ENCODE measurements at regions not wholly inside any gene's neighbourhood (a gene's known extent, or its start where the extent isn't known, plus 50 kb on each side); places are given as distances from the start of the nearest gene placed in this dataset.
"Not testable (repeated sequence)": the region's sequence is repeated elsewhere in the genome, so short reads cannot be mapped to it uniquely, and the experiment has no call there.

DNA sequence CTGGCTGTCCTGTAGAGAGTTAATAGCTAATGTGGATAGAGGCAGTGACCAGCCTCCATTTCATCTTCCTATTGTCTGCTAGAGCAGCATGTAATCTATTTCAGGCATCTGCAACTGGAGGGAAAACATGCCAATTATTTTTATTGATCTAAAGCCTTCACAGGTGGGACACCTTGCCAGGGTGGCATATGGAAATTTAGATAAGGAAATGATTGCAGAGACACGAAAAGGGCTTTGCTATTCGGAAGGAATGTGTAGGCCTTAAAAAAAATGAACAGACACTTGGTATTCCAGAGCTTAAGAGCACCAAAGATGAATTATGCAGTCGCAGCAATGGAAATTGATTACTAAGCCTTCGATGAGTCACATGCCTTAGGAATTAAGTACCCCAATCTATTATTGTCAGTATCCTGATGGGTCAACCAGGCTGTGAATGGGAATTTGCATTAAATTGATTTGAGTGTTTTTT is 454.7 kb downstream of the SQOR start:
- H3K36me3 ChIP-seq (ENCODE audit: insufficient read depth, low read length): no peaks in the 10 kb centered on the region
- no peak overlapping the region for H2AFZ ChIP-seq (ENCODE audit: low read length)
- ChIA-PET CTCF (ENCODE audit: unreplicated experiment) (no interaction called here), POLR2A (no interaction called here)
- no peaks in the 10 kb centered on the region for H3K9me2 ChIP-seq (ENCODE audit: insufficient read depth, low read length)
- H3K4me2 ChIP-seq (ENCODE audit: low read length): no peak overlapping the region
- intact Hi-C loops (cut with micrococcal nuclease; ENCODE audit: unreplicated experiment): loop anchor here (10.0 kb wide), 1 partner anchor 375 kb away; no protein-coding TSS in a partner anchor
- no peaks in the 10 kb centered on the region for H4K20me1 ChIP-seq (ENCODE audit: insufficient read depth, low read length)
- TF ChIP-seq, protein P1, sequence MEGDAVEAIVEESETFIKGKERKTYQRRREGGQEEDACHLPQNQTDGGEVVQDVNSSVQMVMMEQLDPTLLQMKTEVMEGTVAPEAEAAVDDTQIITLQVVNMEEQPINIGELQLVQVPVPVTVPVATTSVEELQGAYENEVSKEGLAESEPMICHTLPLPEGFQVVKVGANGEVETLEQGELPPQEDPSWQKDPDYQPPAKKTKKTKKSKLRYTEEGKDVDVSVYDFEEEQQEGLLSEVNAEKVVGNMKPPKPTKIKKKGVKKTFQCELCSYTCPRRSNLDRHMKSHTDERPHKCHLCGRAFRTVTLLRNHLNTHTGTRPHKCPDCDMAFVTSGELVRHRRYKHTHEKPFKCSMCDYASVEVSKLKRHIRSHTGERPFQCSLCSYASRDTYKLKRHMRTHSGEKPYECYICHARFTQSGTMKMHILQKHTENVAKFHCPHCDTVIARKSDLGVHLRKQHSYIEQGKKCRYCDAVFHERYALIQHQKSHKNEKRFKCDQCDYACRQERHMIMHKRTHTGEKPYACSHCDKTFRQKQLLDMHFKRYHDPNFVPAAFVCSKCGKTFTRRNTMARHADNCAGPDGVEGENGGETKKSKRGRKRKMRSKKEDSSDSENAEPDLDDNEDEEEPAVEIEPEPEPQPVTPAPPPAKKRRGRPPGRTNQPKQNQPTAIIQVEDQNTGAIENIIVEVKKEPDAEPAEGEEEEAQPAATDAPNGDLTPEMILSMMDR (conservative IDR thresholded peaks at IDR 0.05; ENCODE audit: low read length): no peak
- TF ChIP-seq EZH2phosphoT487 (IDR thresholded peaks at IDR 0.05; ENCODE audit: borderline replicate concordance, low read depth, low read length): no peak
- DNase-seq (ENCODE audit: low spot score): no peak
- BruUV-seq (replicated peaks): no TSS peak
- H3K4me1 ChIP-seq (ENCODE audit: insufficient read depth, low read length, poor library complexity, severe bottlenecking): no peaks in the 10 kb centered on the region
- no peaks in the 10 kb centered on the region for H3K79me2 ChIP-seq (ENCODE audit: insufficient read depth, low read depth, low read length)
- no peak overlapping the region for H3K4me3 ChIP-seq (ENCODE audit: low read depth, low read length, poor library complexity, severe bottlenecking)
- H3K9me3 ChIP-seq (ENCODE audit: low read length): no peaks in the 10 kb centered on the region
- no peak overlapping the region for H3K27ac ChIP-seq (ENCODE audit: low read depth, low read length, poor library complexity, severe bottlenecking)

DNA sequence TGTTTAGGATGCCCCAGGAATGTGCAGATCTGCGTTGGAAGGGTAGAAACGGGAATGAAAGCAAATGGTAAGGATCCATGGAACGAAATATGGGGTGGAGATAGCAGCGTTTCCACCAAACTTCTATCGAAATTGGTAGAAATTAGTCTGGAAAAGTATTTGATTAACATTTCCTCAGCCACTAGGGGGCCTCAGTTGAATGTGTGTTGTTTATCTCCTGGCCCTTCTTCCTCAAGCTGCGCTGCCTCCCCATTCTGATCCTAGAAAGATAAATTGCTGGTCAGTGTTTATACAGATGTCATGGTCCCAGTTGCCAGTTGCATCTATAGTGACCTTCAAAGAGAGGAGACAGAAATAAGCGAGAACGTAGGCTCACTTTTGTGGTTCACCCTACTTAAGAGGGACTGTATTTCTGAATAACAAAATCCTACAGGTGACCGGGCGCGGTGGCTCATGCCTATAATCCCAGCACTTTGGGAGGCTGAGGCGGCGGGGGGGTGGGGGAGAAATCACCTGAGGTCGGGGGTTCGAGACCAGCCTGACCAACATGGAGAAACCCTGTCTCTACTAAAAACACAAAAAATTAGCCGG is 457.1 kb downstream of the SQOR start:
- Histone ChIP-seq H3K4me2 (ENCODE audit: low read length) (no peak overlapping the region), H3K4me3 (ENCODE audit: low read depth, low read length, poor library complexity, severe bottlenecking) (no peak overlapping the region), H2AFZ (ENCODE audit: low read length) (no peak overlapping the region), H4K20me1 (ENCODE audit: insufficient read depth, low read length) (no peaks in the 10 kb centered on the region), H3K4me1 (ENCODE audit: insufficient read depth, low read length, poor library complexity, severe bottlenecking) (no peaks in the 10 kb centered on the region), H3K9me2 (ENCODE audit: insufficient read depth, low read length) (no peaks in the 10 kb centered on the region), H3K9me3 (ENCODE audit: low read length) (no peaks in the 10 kb centered on the region), H3K36me3 (ENCODE audit: insufficient read depth, low read length) (no peaks in the 10 kb centered on the region), H3K79me2 (ENCODE audit: insufficient read depth, low read depth, low read length) (no peaks in the 10 kb centered on the region), H3K27ac (ENCODE audit: low read depth, low read length, poor library complexity, severe bottlenecking) (no peak overlapping the region)
- TF ChIP-seq EZH2phosphoT487 (IDR thresholded peaks at IDR 0.05; ENCODE audit: borderline replicate concordance, low read depth, low read length): no peak
- TF ChIP-seq, protein P1 (conservative IDR thresholded peaks at IDR 0.05; ENCODE audit: low read length): peak; percentile 88
- intact Hi-C loops (cut with micrococcal nuclease; ENCODE audit: unreplicated experiment): loop anchor here (5.0 kb wide), 1 partner anchor 295 kb away; no protein-coding TSS in a partner anchor
- CTCF ChIA-PET (ENCODE audit: unreplicated experiment): no interaction called here
- DNase-seq (ENCODE audit: low spot score): peak; percentile 40
- POLR2A ChIA-PET: no interaction called here
- BruUV-seq (replicated peaks): no TSS peak

DNA sequence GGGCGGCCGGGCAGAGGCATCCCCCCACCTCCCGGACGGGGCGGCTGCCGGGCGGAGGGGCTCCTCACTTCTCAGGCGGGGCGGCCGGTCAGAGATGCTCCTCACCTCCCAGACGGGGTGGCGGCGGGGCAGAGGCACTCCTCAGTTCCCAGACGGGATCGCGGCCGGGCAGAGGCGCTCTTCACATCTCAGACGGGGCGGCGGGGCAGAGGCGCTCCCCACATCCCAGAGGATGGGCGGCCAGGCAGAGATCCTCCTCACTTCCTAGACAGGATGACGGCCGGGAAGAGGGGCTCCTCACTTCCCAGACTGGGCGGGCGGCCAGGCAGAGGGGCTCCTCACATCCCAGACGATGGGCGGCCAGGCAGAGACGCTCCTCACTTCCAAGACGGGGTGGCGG is 463.2 kb downstream of the SQOR start:
- BruUV-seq (replicated peaks); H4K20me1 ChIP-seq (ENCODE audit: insufficient read depth, low read length); H3K4me2 ChIP-seq (ENCODE audit: low read length); intact Hi-C loops (cut with micrococcal nuclease; ENCODE audit: unreplicated experiment); H3K9me3 ChIP-seq (ENCODE audit: low read length); POLR2A ChIA-PET; H3K36me3 ChIP-seq (ENCODE audit: insufficient read depth, low read length); H3K27ac ChIP-seq (ENCODE audit: low read depth, low read length, poor library complexity, severe bottlenecking); H3K9me2 ChIP-seq (ENCODE audit: insufficient read depth, low read length); H3K79me2 ChIP-seq (ENCODE audit: insufficient read depth, low read depth, low read length); CTCF ChIA-PET (ENCODE audit: unreplicated experiment); H3K4me1 ChIP-seq (ENCODE audit: insufficient read depth, low read length, poor library complexity, severe bottlenecking); H3K4me3 ChIP-seq (ENCODE audit: low read depth, low read length, poor library complexity, severe bottlenecking); H2AFZ ChIP-seq (ENCODE audit: low read length); DNase-seq (ENCODE audit: low spot score): not testable (repeated sequence)

All from OCI-LY7 (cell line).